Tibial nerve (tissue), 4 donors: ENCODE measurements at regions not wholly inside any gene's neighbourhood (a gene's known extent, or its start where the extent isn't known, plus 50 kb on each side); places are given as distances from the start of the nearest gene placed in this dataset.

Source experiments
- DNase-seq, 2 donors: peaks; one replicate each; pipeline ENCODE4 v3.0.0-alpha.2; 2019; ENCODE audit warnings: low spot score in 2 of 2
- H3K27ac ChIP-seq, 4 donors: fragments of 200-600 bp; sonication (generic) in 3 of 4; one replicate each; pipeline ENCODE4 v1.5.1; 2017 to 2019; ENCODE audit warnings: mild to moderate bottlenecking in 1 of 4
- H3K27me3 ChIP-seq, 2 donors: fragments of 200-600 bp; sonication (generic) in 1 of 2; one replicate each; pipeline versions ENCODE4 v1.5.1 to v1.6.0; 2017 to 2019
- H3K36me3 ChIP-seq, 3 donors: fragments of 200-600 bp; sonication (generic); one replicate each; pipeline ENCODE4 v1.5.1; 2018 to 2019
- H3K4me1 ChIP-seq, 4 donors: fragments of 200-600 bp; sonication (generic) in 3 of 4; one replicate each; pipeline ENCODE4 v1.5.1; 2017 to 2019
- H3K4me3 ChIP-seq, 4 donors: fragments of 200-600 bp; sonication (generic) in 3 of 4; one replicate each; pipeline ENCODE4 v1.5.1; 2017 to 2019; ENCODE audit warnings: mild to moderate bottlenecking in 1 of 4, moderate library complexity in 1 of 4
- H3K9me3 ChIP-seq, 4 donors: fragments of 200-600 bp; sonication (generic) in 3 of 4; one replicate each; pipeline ENCODE4 v1.5.1; 2017 to 2019
- CTCF ChIP-seq, 5 experiments: fragments of 200-600 bp in 3 of 5; fragments of 450-650 bp in 2 of 5; sonication (generic) in 3 of 5; IDR thresholded peaks; one replicate each; pipeline ENCODE4 v1.5.1; 2016 to 2019; ENCODE audit warnings: antibody characterized with exemption in 5 of 5, mild to moderate bottlenecking in 3 of 5, moderate library complexity in 2 of 5
- EP300 ChIP-seq, 2 donors: sonication (generic); formaldehyde crosslinking; IDR thresholded peaks; one replicate each; pipeline ENCODE4 v1.6.1; 2017; ENCODE audit warnings: antibody characterized with exemption in 2 of 2, mild to moderate bottlenecking in 1 of 2
- POLR2A ChIP-seq, 2 donors: fragments of 450-650 bp; IDR thresholded peaks; one replicate each; pipeline ENCODE4 v1.6.1; 2017; ENCODE audit warnings: antibody characterized with exemption in 2 of 2, mild to moderate bottlenecking in 2 of 2, moderate library complexity in 2 of 2
- WGBS, 2 donors: methylation state at CpG; one replicate each; pipeline ENCODE4 v1.1.5; 2018; 5-methylcytosine and 5-hydroxymethylcytosine counted together

- Histone ChIP-seq H3K27ac (no peak overlapping the region), H3K27me3 (no peaks in the 10 kb centered on the region), H3K4me3 (no peak overlapping the region), H3K4me1 (peaks cover 0 to 10% (median 0%) of the 10 kb centered on the region in 4 donors), H3K36me3 (no peaks in the 10 kb centered on the region), H3K9me3 (peaks cover 0 to 15% (median 2%) of the 10 kb centered on the region in 4 donors)
- 15 to 18% methylated on average over 11 of the region's 11 CpGs for WGBS, 2 donors
- TF ChIP-seq CTCF (IDR thresholded peaks at IDR 0.05) = no peak
- no peak for TF ChIP-seq POLR2A (IDR thresholded peaks at IDR 0.05)
- no peak for TF ChIP-seq EP300 (IDR thresholded peaks at IDR 0.05)
- no peak for DNase-seq
Measured at GRCh38 chr16:9679213-9679767, 502.9 kb downstream of the GRIN2A start.

- no peak overlapping the region for H3K4me3 ChIP-seq
- H3K9me3 ChIP-seq = peaks cover 0 to 15% (median 2%) of the 10 kb centered on the region in 4 donors
- H3K4me1 ChIP-seq = peaks cover 0 to 10% (median 0%) of the 10 kb centered on the region in 4 donors
- no peak overlapping the region for H3K27ac ChIP-seq
- no peak for DNase-seq
- TF ChIP-seq CTCF (IDR thresholded peaks at IDR 0.05) (no peak), EP300 (IDR thresholded peaks at IDR 0.05) (no peak), POLR2A (IDR thresholded peaks at IDR 0.05) (no peak)
- H3K36me3 ChIP-seq = no peaks in the 10 kb centered on the region
- WGBS, 2 donors = 68 to 70% methylated on average over 7 of the region's 7 CpGs
- no peaks in the 10 kb centered on the region for H3K27me3 ChIP-seq
Measured at GRCh38 chr16:9680019-9680655, 502.1 kb downstream of the GRIN2A start.

GRCh38 chr16:9680968-9681367 lies 501.3 kb downstream of the GRIN2A start:
- Histone ChIP-seq H3K4me3 (no peak overlapping the region), H3K9me3 (peaks cover 0 to 15% (median 2%) of the 10 kb centered on the region in 4 donors), H3K36me3 (no peaks in the 10 kb centered on the region), H3K4me1 (peaks cover 0 to 10% (median 0%) of the 10 kb centered on the region in 4 donors), H3K27me3 (no peaks in the 10 kb centered on the region), H3K27ac (no peak overlapping the region)
- DNase-seq = no peak
- 84% methylated on average over 2 of the region's 2 CpGs for WGBS, 2 donors
- no peak for TF ChIP-seq CTCF (IDR thresholded peaks at IDR 0.05)
- TF ChIP-seq EP300 (IDR thresholded peaks at IDR 0.05) = no peak
- no peak for TF ChIP-seq POLR2A (IDR thresholded peaks at IDR 0.05)

- no peak overlapping the region for H3K27ac ChIP-seq
- peaks cover 0 to 15% (median 2%) of the 10 kb centered on the region in 4 donors for H3K9me3 ChIP-seq
- H3K27me3 ChIP-seq = no peaks in the 10 kb centered on the region
- WGBS, 2 donors = 61 to 72% methylated on average over 9 of the region's 9 CpGs
- DNase-seq = no peak
- H3K4me3 ChIP-seq = no peak overlapping the region
- no peak for TF ChIP-seq CTCF (IDR thresholded peaks at IDR 0.05)
- TF ChIP-seq EP300 (IDR thresholded peaks at IDR 0.05) = no peak
- no peak for TF ChIP-seq POLR2A (IDR thresholded peaks at IDR 0.05)
- H3K36me3 ChIP-seq = no peaks in the 10 kb centered on the region
- H3K4me1 ChIP-seq = peaks cover 0 to 10% (median 0%) of the 10 kb centered on the region in 4 donors
Measured at GRCh38 chr16:9681508-9681907, 500.7 kb downstream of the GRIN2A start.

GRCh38 chr16:9682320-9682719 lies 499.9 kb downstream of the GRIN2A start:
- Histone ChIP-seq H3K36me3 (no peaks in the 10 kb centered on the region), H3K9me3 (peaks cover 0 to 15% (median 2%) of the 10 kb centered on the region in 4 donors), H3K4me1 (peaks cover 0 to 10% (median 0%) of the 10 kb centered on the region in 4 donors), H3K4me3 (no peak overlapping the region), H3K27ac (no peak overlapping the region), H3K27me3 (no peaks in the 10 kb centered on the region)
- 52 to 64% methylated on average over 2 of the region's 2 CpGs for WGBS, 2 donors
- TF ChIP-seq POLR2A (IDR thresholded peaks at IDR 0.05) = no peak
- no peak for TF ChIP-seq CTCF (IDR thresholded peaks at IDR 0.05)
- no peak for TF ChIP-seq EP300 (IDR thresholded peaks at IDR 0.05)
- DNase-seq = no peak
